ENCODE measurements at regions not wholly inside any gene's neighbourhood (a gene's known extent, or its start where the extent isn't known, plus 50 kb on each side); places are given as distances from the start of the nearest gene placed in this dataset.

GRCh38 chr12:105920161-105920684, 218.5 kb downstream of the NUAK1 start:
- DNase-seq (ENCODE audit: low spot score) = no peak
- intact Hi-C loops (cut with DNase I) = no loop called here

DNA sequence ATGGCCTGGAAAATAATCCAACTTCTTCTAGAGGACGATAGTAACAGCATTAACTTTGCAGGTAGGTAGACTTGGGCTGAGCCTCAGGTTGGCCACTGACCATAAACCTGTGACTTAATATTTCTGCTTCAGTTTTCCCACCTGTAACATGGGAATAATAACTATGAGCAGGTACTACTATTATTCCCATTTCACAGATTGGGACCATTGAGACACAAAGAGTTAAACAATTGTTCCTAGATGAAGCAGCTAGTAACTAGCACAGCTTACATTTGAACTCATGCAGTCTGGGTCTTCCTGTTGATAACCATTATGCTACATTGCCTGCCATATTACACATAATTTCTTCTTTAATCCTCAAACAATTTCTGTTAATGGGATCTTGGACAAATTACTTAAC, 217.7 kb downstream of the NUAK1 start:
- DNase-seq (ENCODE audit: low spot score) = no peak
- intact Hi-C loops (cut with DNase I) = no loop called here

DNA sequence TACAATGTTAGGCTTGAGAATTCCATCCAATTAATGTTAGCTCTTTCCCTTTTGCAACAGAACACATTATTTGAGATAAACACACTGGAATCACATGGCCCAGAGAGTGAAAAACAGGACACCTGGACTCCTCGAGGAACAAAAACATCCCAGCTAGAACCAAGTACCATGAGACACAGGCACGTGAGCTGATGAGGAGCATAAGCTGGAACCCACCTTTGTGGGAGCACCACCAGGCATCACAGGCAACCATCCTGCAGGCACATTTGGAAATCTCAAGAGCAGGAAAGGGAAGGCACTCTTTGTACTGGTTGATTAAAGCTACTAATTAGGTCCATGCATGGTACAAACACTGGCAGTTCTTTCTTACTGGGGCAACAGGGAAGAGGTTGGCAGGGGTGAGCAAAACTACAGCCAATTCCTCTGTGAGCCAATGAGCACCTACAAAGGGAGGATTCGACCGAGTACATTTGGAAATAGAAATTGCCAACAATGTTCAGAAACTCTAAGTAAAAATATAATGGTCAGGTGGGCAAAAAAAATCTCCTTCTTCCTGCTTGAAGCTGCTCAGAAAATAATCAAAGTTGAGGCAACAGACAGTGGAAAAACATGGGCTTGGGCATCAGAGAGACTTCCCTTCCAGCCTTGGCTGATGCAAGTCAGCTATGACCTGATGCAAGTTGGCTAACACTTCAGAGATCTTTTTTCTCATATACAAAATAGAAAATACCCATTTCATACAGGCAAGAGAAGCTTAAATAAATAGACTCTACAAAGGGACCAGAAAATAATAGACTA, 216.7 kb downstream of the NUAK1 start:
- intact Hi-C loops (cut with DNase I) = no loop called here
- no peak for DNase-seq (ENCODE audit: low spot score)

GRCh38 chr12:105922670-105923102, 216.1 kb downstream of the NUAK1 start:
- intact Hi-C loops (cut with DNase I) = no loop called here
- no peak for DNase-seq (ENCODE audit: low spot score)

DNA sequence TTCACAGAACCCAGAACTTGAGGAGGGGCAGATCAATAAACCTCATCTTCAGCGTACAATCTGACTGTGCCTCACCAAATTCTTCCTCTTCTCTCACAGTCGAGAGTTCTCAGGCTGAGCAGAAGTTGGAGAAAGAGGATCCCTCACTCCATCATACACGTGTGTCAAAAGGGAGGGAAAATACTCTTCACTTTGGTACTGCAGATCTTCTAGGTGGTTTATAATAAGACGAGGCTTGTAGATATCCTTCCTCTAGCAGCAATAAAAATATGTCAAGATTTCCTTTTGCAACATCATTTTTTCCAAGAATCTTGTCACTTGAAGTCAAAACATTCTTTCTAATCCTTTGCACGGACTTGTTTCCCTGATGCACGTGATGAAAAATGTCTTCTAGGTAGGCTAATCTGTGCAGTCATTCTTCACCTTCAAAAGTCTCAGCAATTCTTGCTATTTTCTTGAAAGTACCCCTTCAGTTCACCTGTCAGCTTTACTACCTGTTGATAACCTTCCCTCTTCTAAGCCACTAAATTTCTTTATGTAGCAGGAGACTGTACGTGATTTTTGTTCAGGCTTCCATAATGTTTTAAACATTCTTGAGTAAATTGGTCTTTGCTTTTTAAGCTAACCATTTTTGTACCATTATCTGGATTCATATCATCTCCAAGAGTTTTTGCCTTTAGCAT, 214.1 kb downstream of the NUAK1 start:
- no peak for DNase-seq (ENCODE audit: low spot score)
- intact Hi-C loops (cut with DNase I) = no loop called here

DNA sequence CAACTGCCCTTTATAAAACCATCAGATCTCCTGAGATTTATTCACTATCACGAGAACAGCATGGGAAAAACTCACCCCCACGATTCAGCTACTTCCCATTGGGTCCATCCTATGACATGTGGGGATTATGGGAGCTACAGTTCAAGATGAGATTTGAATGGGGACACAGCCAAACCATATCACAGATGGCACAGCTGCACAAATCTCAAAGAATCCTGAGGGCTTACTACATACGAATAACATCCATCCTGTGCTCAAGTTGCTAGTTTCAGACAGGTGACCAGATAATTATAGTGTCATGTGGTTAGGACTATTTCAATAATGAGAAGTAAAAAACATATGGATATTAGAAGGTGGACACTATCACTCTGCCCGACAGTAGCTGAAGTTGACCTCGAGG, 211.2 kb downstream of the NUAK1 start:
- no peak for DNase-seq (ENCODE audit: low spot score)
- intact Hi-C loops (cut with DNase I) = no loop called here

DNA sequence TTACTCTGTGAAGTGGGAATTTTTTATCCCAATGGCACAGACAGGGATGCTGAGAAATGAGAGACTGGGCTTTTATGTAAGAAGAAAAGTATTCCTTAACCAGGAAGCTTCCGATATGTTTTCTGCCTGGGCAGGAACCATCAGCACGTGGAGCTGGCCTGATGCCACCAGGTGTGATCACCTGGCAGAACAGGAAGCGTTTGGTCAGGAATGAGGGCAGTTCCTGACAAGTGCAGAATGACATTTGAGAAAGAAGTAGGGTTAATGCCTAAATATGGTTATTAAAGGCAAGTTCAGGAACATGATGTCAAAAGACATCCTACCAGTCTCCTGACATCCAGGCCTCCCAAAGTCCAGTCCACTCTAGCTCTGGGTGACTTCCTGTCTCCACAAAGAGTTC, 210.3 kb downstream of the NUAK1 start:
- no peak for DNase-seq (ENCODE audit: low spot score)
- intact Hi-C loops (cut with DNase I) = no loop called here

GRCh38 chr12:105929192-105929591, 209.6 kb downstream of the NUAK1 start:
- DNase-seq (ENCODE audit: low spot score) = no peak
- intact Hi-C loops (cut with DNase I) = no loop called here

GRCh38 chr12:105930557-105931503, 207.9 kb downstream of the NUAK1 start:
- DNase-seq (ENCODE audit: low spot score) = no peak
- intact Hi-C loops (cut with DNase I) = no loop called here

GRCh38 chr12:105931762-105932570, 206.8 kb downstream of the NUAK1 start:
- DNase-seq (ENCODE audit: low spot score) = no peak
- intact Hi-C loops (cut with DNase I) = no loop called here

- no peak for DNase-seq (ENCODE audit: low spot score)
- intact Hi-C loops (cut with DNase I) = no loop called here
These were observed 204.8 kb downstream of the NUAK1 start for GRCh38 chr12:105933671-105934665.

DNA sequence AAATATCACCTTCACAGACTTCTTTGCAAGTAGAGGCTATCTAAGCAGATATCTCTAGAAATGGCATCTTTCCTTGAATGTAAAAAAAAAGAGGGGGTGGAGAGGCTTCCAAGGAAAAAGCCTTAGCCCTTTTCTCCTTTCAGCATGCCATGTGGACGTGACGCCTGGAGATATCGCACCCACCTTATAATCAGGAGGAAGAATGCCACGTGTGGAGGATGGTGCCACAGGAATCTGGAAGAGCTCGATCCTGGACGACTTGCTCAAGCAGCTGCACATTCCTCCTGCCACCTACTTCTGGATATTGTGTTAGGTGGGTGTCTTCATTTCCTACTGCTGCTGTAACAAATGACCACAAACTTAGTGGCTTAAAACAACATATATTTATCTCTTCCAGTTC, 203.6 kb downstream of the NUAK1 start:
- intact Hi-C loops (cut with DNase I) = no loop called here
- DNase-seq (ENCODE audit: low spot score) = no peak

GRCh38 chr12:105935981-105936380, 202.8 kb downstream of the NUAK1 start:
- intact Hi-C loops (cut with DNase I) = no loop called here

DNA sequence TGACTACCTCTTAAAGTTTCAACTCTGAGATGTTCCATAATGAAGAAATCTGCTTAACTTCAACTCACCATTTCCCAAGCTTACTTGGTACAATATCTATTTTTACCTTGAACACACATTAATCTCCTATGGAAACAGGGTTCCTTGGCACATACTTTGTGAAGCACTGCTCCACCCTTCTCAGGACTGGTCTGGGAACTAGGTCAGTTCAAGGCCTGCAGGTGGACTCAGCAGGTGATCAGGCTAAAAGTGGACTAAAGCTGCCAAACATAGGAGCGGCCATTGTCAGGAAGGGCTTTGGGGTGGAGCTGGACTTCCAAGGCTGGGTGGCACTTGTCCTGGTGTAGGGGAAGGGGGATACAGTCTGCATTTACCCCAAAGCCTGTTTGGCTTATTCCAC, 202.3 kb downstream of the NUAK1 start:
- DNase-seq (ENCODE audit: low spot score) = no peak
- intact Hi-C loops (cut with DNase I) = no loop called here

More at GRCh38 chr12:105935981-105936380, 202.8 kb downstream of the NUAK1 start:
- DNase-seq (ENCODE audit: low spot score) = no peak

- intact Hi-C loops (cut with DNase I) = no loop called here
- no peak for DNase-seq (ENCODE audit: low spot score)
These were observed 201.7 kb downstream of the NUAK1 start for GRCh38 chr12:105937009-105937408.

DNA sequence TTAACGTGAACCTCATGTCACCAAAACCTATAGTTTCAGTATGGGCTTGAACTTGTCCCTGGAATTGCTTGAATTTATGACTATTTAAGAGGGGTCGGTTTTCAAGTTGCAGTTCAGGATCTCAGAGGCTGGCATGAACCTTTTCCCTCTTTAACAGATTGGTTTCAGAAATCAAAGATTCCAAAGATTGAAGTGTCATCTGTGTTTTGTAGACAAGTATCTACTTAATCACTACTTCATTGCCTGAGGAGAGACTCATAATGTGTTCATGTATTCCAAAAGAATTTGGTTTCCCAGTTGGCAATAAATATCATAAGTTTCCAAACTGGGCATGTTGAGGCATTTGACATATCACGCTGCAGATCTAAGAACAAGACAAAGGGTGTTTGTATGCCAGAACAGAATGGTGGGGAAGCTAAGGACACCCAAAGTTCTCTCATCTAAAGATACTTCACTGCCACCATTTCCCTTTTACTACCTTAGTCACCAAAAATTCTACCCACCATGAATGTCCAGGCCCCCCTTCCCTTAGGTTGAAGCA, 199.5 kb downstream of the NUAK1 start:
- intact Hi-C loops (cut with DNase I) = no loop called here
- no peak for DNase-seq (ENCODE audit: low spot score)

GRCh38 chr12:105942281-105942680, 196.5 kb downstream of the NUAK1 start:
- no peak for DNase-seq (ENCODE audit: low spot score)
- intact Hi-C loops (cut with DNase I) = no loop called here

All from posterior vena cava (tissue), 2 donors.